CD4-positive, alpha-beta T cell treated with Interleukin-15 for 1 hour (primary cell): ENCODE measurements at regions not wholly inside any gene's neighbourhood (a gene's known extent, or its start where the extent isn't known, plus 50 kb on each side); places are given as distances from the start of the nearest gene placed in this dataset.
"Not testable (repeated sequence)": the region's sequence is repeated elsewhere in the genome, so short reads cannot be mapped to it uniquely, and the experiment has no call there.

ENCODE experiments used
- DNase-seq: peaks from one replicate; pipeline ENCODE4 v3.0.0-alpha.2; 2020

DNA sequence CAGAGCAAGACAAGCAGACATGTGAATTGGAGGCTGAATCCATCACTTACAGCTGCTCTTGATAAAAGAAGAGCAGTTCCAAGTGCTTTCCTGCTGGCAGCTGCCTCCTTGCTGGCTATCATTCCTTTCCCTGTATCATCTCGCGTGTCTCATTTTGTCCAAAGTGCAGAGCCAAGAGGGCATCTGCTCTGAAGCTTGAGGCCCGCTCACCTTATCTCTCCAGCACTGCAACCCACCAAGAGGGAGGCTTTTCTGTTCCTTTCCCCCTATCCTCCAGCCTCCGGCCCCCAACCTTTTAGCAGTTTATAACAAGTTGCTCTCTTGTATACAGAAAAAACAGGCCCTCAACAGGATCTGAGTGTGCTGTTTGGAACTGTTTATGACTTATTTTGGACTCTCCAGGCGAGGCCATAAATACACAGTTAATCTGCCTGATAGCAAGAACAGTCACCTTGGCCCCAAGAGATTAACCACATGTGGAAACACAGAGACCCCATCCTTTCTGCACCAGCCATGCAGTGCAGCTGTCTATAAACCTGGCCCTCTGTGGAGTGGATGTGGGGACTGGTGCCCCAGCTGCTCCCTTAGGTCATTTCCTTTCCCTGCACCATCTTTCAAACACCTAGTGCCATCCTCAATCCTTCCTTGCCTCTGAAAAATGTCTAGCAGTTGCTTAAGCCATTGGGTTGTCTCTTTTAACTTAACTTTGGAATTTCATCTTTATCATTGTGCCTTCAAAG lies 172.5 kb upstream of the FERMT1 start:
- no peak for DNase-seq

DNA sequence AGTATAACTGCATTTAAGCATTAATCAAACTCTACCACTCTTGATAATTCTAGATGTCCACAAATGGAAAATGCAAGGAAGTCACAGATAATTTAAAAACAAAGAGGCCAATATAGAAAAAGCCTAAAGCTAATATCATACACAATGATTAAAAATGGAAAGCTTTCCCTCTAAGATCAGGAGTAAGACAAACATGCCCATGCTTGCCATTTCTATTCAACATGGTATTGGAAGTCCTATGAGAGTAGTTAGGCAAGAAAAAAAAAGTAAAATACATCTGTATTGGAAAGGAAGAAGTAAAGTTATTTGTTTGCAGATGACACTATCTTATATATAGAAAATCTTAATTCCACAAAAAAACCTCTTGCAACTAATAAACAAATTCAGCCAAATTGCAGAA lies 164.6 kb upstream of the FERMT1 start:
- DNase-seq: no peak

DNA sequence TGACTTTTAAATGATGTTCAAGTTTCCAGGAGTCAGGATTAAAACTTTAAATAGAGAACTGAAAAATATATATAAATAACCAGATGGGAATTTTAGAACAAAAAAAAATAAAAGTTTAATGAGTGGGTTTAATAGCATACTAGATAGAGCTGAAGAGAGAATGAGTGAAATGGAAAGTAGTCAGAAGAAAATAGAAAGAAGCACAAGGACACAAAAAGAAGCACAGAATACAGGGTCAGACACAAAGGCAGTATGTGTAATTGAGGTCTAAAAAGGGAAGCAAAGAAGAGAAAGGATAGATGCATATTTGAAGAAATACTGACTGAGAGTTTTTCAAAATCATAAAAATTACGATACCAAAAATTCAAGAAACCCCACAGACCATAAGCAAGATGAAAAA lies 159.8 kb upstream of the FERMT1 start:
- no peak for DNase-seq

DNA sequence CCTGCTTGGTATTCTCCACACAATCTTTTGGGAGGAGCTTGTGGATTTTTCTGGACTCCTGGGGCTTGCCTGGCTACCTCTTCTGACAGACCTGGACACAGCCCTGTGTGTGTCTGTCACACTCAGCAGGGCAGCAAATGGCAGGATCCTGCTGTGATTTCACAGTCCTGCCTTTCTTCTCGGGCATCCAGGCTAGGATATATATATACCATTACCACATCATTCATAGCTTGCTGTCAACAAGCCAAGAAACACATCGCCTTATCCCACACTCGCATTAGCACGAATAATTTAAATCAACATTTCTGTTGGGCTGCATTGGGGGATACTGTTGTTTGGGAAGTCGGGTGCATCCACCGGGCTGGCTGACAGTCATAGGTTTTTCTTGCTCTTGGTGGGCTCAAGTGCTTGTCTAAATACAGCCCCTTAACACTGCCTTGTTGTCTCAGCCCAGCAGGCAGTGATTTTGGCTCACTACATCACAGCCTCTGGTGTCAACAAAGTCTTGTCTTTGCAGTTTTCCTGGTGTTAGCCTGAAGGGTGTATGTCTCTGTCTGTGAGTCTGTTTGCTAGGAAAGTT lies 154.9 kb upstream of the FERMT1 start:
- DNase-seq: no peak

DNA sequence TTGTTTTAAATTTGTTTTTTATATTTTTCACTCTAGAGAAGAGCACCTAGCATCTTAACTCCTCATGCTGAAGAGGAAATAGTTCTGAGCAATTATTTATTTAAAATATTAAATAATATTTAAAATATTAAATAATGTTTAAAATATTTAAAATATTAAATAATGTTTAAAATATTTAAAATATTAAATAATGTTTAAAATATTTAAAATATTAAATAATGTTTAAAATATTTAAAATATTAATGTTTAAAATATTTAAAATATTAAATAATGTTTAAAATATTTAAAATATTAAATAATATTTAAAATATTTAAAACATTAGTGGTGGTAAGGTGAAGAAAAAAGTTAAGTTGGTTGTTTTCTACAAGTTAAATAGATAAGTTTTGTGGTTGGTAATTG lies 147.6 kb upstream of the FERMT1 start:
- not testable (repeated sequence) for DNase-seq

DNA sequence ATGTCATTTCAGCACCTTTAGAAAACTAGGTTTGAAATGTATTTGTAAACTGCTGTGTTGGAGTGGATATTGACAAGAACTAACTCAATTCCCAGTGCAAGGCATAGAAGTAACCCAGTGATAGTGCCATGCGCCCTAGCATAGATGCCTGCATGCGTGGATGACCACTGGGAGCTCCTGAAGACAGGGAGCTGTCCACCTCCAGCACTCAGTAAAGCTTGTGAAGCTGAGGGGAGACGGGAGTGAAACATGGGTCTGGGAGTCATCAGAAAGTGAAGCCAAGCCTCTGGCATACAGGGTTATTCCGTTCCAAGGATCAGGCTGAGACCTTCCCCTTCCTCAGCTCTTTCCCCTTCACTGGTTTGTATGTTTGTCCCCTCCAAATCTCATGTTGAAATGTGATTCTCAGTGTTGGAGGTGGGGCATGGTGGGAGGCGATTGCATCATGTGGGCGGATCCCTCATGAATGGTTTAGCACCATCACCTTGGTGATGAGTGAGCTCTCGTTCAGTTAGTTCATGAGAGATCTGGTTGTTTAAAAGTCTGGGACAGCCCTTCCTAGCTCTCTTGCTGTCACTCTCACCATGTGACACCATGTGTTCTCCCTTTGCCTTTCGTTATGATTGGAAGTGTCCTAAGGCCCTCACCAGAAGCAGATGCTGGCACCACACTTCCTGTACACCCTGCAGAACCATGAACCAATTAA lies 146.5 kb upstream of the FERMT1 start:
- no peak for DNase-seq

DNA sequence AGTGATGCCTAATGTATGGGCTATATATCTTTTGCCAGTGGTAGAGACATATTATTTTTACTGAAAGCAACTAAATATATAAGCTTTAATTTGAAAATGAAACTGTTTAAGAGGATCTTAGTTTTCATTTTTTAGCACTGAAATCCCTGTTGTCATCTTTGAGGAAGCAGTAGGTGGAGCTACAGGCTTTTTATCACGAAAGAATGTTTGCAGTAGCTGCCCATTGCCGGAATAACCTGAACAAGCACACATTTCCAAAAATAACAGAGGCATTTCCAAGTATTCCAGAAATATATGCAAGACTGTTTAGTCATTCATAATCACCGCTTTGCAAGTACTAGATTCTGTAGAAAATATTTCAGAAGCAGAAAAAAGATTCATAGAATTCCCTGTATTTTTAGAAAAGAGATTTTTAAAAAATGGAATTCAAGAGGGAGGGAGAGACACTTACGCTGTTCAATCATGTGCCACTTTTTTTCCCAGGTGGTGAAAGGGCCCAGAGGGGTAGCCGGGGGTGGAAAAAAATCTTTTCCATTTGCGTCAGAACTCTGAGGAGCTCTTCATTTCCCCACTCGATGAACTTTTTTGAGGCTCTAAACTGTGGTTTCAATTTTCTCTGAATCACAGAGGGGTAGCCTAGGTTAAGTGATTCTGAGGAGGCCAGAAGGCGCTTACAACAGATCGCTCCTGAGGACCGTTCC lies 142.5 kb upstream of the FERMT1 start:
- DNase-seq: no peak

DNA sequence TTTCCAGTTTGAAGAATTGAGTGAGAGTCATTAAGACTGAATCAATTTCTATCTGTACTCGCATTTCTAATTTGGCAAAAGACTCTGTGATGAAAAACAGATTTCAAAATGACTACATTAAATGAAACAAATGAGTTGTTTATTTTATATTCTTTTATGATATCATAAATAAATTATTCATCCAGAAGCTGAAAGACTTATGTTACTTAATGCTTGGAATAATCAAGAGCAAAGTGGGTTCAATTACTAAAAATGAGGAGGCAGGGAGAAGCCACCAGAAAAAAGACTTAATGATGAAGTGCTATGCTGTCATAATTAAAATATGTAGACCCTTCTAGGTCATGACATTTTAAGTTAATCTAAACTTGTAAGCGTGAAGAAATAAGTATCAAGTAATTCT lies 130.6 kb upstream of the FERMT1 start:
- no peak for DNase-seq

DNA sequence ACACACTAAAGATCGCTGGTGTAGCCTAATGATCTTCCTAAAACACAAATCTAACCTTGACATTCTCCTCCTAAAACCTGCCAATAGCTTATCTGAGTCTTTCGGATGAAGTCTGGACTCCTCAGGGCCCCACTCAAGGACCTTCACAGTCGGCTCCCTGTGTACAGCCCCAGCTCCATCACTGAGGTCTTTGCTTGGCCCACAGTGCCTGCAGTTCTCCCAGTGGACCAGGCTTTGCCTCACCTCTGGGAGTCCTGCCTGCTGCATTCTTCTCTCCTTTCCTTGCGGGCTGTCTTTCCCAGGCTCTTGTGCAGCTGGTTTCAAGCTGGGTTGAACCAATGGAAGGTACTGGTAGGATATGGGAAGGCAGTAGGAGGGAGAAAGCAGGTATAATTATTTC lies 122.6 kb upstream of the FERMT1 start:
- DNase-seq: no peak

DNA sequence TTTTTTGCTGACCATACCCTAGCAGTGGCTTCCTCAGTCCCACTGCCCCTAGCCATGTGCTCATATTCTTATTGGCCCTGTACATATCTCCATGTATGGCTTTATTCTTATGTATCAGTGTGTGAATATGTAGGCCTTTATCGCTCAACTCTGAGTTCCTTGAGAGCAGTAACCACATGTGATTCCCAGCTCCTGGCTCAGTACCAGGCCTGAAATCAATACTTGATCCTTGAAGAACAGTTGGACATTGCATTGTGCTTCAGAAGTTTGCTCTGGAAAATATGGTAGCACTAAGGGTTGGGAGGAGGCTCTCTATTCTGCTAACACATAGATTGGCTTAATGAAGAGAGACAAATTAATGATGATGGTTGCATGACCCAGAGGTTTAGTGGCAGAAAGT lies 118.8 kb upstream of the FERMT1 start:
- DNase-seq: no peak

DNA sequence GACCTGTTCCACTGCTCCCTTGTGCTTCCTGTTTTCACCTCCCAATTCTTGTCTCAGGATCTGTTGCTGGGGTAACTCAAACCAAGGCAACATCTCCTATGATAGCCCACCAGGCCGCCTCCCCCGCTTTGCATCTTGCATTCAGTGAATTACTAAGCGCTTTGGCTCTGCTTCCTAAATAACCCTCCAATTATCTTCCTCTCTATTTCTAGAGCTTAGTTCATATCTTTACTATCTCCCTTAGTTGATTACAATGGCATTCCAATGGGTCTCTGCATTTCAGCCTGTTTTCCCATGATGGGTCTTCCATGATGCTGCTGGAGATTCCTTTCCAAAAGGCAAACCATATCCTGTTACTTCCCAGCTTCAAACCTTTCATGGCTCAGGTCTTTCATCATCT lies 117.2 kb upstream of the FERMT1 start:
- DNase-seq: no peak

DNA sequence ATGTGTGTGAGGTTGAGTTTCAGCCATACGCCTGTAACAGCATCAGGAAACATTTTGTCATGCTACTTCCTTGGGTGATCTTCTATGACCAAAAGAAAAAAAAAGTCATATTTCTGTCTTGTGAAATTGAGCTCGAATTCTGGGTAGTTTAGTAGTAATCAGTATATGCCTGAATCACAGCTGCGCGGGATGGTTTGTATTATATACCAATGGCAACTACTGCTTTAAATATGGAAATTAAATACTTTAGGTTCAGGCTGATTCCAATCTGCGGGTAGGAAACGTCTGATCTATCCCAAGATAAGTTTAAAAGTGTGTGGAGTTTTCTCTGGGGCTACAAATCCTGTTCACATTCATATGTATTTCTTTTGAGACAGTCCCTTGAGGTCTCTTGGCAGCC lies 115.6 kb upstream of the FERMT1 start:
- DNase-seq: no peak

DNA sequence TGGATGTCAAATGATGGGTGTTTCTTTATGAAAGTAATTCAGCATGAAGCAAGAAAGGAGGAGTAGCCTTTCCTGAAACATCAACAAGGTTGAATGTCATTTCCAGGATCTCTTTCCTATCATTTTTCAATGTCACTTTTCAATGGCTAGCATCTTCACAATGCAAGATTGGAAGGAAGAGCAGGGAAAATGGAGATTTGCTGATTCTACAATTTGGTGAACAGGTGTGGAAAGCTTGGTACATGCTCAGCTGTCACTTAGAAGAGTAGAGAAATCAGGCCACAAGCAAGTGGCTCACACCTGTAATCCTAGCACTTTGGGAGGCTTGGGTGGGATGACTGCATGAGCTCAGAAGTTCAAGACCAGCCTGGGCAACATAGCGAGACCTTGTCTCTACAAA lies 112.7 kb upstream of the FERMT1 start:
- no peak for DNase-seq

DNA sequence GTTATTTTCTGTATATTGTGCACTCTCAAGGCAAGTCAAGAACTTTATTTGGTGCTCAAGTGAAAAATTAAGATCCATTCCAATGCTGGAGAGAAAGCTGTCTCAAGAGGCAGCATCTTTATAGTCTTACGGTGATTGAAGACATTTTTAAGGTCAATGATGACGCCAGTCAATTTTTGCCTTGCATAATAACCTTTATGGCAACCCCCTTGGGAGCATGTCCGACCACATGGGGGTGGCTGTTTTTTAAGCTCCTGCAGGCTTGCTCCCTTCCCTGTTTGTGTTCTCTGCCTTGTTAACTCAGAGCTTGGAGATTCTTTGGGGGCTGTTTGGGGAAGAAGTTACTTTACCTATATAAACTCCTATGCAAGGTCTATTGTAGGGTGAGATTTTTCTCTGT lies 109.6 kb upstream of the FERMT1 start:
- DNase-seq: no peak

DNA sequence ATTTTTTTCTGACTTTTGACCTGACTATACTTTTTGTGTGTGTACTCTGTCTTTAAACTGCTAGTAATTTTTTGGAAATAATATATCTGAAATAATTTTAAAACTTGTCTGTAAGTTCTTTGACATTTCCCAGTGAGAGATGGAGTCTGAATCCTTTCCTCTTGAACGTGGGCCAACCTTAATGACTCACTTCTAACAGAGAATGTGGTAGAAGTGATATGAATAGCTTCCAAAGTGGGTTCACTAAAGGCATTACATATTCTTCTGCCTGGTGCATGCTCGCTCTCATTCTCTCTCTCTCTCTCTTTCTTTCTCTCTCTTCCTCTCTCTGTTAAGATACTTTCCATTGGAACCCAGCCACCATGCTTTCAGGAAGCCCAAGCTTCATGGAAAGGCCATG lies 108.7 kb upstream of the FERMT1 start:
- no peak for DNase-seq

DNA sequence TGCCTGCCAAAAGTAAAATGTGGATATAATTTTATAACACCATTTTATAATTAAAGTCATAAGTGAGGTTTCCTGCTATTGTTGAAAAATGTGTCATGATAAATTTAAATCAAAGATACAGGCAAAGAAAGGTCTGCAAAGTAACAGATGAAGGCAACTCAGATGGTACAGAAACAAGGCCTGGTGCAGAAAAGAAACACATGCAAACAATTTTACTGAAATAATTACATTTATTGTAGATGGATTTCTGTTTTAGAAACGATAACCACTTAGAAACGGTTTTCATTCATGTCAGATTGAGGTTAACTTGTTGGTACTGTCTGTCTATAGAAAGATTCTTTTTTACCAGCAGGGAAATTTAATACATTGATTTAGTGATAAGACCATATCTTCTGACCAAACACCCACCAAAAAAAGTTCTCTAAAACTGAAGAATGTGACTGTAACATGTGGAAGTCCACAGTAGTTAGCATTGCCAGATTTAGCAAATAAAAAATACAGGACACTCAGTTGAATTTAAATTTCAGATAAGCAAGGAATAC lies 105.5 kb upstream of the FERMT1 start:
- no peak for DNase-seq

DNA sequence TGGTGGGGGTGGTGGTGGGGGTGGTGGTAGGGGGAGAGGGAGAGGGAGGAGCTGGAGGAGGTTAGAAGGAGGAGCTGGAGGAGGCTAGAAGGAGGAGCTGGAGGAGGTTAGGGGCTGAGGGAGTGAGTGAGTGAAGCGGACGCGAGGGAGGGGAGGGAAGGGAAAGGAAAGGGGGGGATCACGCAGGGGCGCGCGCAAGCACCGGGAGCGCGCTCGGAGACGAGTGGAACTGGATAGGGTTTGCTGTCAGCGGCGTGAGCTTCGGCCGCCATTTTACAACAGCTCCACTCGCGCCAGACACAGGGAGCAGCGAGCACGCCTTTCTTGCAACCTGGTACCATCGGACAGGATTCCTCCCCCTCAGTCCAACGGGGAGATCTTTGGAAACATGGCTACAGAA lies 90.5 kb upstream of the FERMT1 start:
- no peak for DNase-seq

DNA sequence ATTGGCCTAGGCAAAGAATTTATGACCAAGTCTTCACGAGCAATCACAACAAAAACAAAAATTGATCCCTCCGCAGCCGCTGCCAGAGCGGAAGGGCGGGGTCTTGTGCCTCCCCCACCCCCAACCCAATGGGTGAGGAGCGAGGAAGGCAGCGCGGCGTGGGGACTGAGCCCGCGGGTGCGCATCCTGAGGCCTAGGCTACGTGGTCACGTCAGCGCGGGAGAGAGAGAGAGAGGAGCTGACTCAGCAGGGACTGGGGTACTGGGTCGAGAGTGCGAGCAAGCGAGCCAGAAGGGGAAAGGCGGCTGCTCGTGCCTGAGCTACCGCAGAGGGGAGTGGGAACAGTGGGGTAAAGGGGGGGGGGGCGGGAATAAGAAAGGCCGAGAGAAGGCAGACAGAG lies 90.1 kb upstream of the FERMT1 start:
- DNase-seq: no peak

DNA sequence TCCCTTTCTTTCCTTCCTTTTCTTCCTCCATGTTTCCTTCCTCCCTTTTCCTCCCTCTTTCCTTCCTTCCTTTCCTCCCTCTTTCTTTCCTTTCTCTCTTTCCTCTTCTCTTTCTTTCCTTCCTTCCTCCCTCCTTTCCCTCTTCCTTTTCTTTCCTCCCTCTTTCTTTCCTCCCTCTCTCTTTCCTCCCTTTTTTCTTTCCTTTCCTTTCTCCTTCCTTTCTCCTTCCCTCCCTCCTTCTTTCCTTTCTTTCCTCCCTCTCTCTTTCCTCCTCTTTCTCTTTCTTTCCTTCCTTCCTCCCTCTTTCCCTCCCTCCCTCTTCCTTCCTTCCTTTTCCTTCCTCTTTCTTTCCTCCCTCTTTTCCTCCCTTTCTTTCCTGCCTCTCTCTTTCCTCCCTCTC lies 86.3 kb upstream of the FERMT1 start:
- DNase-seq: no peak

DNA sequence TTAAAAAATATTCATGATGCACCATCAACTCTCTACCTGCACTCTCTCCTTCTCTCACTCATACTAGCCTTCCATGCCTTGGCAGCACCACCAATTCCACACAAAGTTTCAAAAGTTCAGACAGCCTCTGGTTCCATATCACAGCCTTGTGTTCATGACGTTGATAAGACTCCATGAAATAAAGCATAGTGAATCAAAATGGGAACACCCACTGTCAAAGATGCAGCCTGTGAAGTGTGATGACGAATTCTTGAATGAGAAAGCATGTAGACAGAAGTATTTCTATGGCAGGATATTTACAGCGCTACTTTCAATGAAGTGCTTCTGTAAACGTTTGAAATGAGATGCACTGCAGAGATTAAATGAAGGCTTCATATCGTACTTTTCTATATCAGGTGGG lies 77.3 kb upstream of the FERMT1 start:
- DNase-seq: no peak

DNA sequence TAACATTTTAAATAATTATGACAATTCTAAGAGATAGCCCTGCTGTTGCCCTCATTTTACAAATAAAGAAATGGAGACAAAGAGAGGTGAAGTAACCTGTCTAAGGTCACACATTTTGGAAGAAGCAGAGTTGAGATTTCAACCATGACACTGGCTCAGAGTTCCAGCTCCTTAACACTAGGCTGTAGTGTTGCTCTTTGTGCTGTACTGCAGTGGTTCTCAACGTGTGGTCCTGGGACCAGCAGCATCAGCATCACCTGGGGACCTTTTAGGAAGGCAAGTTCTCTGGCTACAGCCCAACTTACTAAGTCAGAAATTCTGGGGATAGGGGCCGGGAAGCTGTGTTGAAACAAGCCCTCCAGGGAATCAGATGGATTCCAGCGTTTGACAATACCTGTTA lies 62.4 kb upstream of the FERMT1 start:
- no peak for DNase-seq

DNA sequence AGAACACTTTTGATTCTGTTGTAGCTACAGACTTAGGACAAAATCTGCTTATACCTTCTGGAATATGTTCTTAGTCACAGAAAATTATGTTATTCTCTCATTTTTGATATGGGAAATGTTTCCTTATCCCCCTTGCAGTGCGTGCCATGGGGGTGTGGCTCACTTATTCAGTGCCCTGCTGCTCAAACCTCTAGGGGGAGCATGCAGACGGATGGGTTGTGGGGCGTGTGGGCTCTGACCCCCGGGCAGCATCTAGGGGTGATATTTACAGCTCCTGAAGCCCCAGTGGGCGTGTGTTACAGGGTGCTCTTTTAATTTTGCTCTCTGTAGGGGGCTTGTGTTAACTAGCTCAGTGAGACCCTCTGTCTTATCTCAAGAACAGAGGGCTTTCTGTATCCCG lies 61.3 kb upstream of the FERMT1 start:
- DNase-seq: no peak

DNA sequence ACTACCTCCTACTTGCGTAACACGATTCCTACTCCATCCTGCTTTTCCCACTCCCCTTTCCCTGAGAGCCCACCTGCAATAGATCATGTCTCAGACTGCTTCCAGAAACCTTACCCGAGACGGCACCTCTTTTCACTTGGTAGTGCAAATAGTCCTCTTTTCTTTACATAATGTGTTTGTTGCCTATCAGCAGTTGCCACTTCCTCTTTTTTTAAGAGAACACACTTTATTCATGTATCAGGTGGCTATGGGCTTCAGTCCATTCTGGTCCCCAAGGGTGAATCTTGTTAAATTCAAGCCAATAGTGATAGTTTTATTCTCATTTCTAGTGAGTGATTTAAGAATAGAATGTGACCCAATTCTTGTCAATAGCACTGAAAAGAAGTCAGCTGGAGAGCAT lies 57.7 kb upstream of the FERMT1 start:
- no peak for DNase-seq

DNA sequence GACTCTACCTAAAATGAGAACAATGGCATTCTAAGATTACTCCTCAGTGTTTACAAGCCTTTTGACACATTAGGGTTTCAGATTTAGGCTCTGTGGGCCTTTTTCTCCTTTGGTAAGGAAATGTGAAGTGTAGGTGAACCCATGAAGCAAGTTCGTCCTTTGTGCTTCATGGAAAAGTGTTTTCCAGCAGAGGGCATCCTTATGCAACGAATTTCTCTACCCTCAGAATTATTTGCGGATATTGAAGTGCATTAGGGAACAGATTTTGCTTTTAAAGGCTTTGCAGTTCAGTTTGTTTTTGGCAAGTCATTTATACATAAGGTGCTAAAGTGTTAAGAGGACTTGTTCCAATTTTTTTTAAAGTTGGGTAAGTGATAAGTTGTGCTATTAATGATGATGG lies 55.7 kb upstream of the FERMT1 start:
- DNase-seq: no peak
